GM10248 (cell line): ENCODE measurements at regions not wholly inside any gene's neighbourhood (a gene's known extent, or its start where the extent isn't known, plus 50 kb on each side); places are given as distances from the start of the nearest gene placed in this dataset.
"Not testable (repeated sequence)": the region's sequence is repeated elsewhere in the genome, so short reads cannot be mapped to it uniquely, and the experiment has no call there.

Experiments used
- CTCF ChIA-PET: fragments of 300-600 bp; sonication (Branson Sonifier 250); formaldehyde crosslinking; extraction: SDS; loops from one replicate; lab custom pipeline; 2021; ENCODE audit warnings: antibody characterized with exemption; lab: Yijun Ruan, JAX
- POLR2A ChIA-PET: fragments of 350-650 bp; sonication (Branson Sonifier 250); formaldehyde crosslinking; extraction: SDS; loops from one replicate; lab custom pipeline; 2020; ENCODE audit warnings: antibody characterized with exemption; lab: Yijun Ruan, JAX
- DNase-seq: peaks from one replicate; pipeline ENCODE4 v3.0.0; 2012; ENCODE audit errors: extremely low spot score
- CTCF ChIP-seq: IDR thresholded peaks from 2 replicates; pipeline ENCODE4 v1.5.1; 2012; ENCODE audit warnings: mild to moderate bottlenecking, low read depth; ENCODE audit errors: extremely low read depth, missing control alignments, control extremely low read depth

- POLR2A ChIA-PET, result no interaction called here
- no peak for DNase-seq
- TF ChIP-seq CTCF, result no peak
- CTCF ChIA-PET, result interaction anchor here (1.1 to 5.9 kb wide), 8 partner anchors 10 to 105 kb away, joined by 3 to 43 read pairs (median 6); no protein-coding TSS in a partner anchor
Measured at GRCh38 chr21:25491267-25491666, 116.0 kb downstream of the MRPL39 start.

GRCh38 chr21:25490742-25491141 lies 116.5 kb downstream of the MRPL39 start:
- CTCF ChIA-PET, result interaction anchor here (1.0 to 5.9 kb wide), 11 partner anchors 9 to 105 kb away, joined by 3 to 43 read pairs (median 5); no protein-coding TSS in a partner anchor
- no peak for DNase-seq
- POLR2A ChIA-PET, result no interaction called here
- no peak for TF ChIP-seq CTCF

GRCh38 chr21:25489673-25490072 lies 117.6 kb downstream of the MRPL39 start:
- TF ChIP-seq CTCF, result no peak
- CTCF ChIA-PET, result interaction anchor here (1.0 to 5.9 kb wide), 15 partner anchors 8 to 218 kb away, joined by 3 to 43 read pairs (median 5); no protein-coding TSS in a partner anchor
- DNase-seq, result no peak
- POLR2A ChIA-PET, result no interaction called here

GRCh38 chr21:25487046-25487594 lies 120.2 kb downstream of the MRPL39 start:
- ChIA-PET CTCF (interaction anchor here (1.3 to 5.9 kb wide), 4 partner anchors 12 to 67 kb away, joined by 3 to 43 read pairs (median 29); no protein-coding TSS in a partner anchor), POLR2A (interaction anchor here (0.7 to 1.3 kb wide), 3 partner anchors 15 to 28 kb away, joined by 3 to 4 read pairs (median 3); no protein-coding TSS in a partner anchor)
- DNase-seq, result peak; percentile 28
- TF ChIP-seq CTCF, result no peak

GRCh38 chr21:25485914-25486313 lies 121.4 kb downstream of the MRPL39 start:
- no peak for TF ChIP-seq CTCF
- POLR2A ChIA-PET, result no interaction called here
- CTCF ChIA-PET, result interaction anchor here (1.1 to 2.1 kb wide), 3 partner anchors 12 to 21 kb away, joined by 3 to 5 read pairs (median 4); no protein-coding TSS in a partner anchor
- DNase-seq, result no peak

- no peak for TF ChIP-seq CTCF
- ChIA-PET POLR2A (no interaction called here), CTCF (interaction anchor here (0.9 to 4.0 kb wide), 2 partner anchors 14 to 16 kb away, joined by 3 to 16 read pairs; no protein-coding TSS in a partner anchor)
- DNase-seq, result no peak
Measured at GRCh38 chr21:25467896-25468295, 139.4 kb downstream of the MRPL39 start.

- ChIA-PET CTCF (interaction anchor here (0.8 to 3.2 kb wide), 8 partner anchors 11 to 93 kb away, joined by 3 to 18 read pairs (median 4); no protein-coding TSS in a partner anchor), POLR2A (interaction anchor here (0.8 to 1.5 kb wide), 2 partner anchors 29 to 109 kb away, joined by 3 to 4 read pairs; no protein-coding TSS in a partner anchor)
- DNase-seq, result not testable (repeated sequence)
Measured at GRCh38 chr21:25467071-25467470, 140.2 kb downstream of the MRPL39 start.
